GM06990 (cell line): ENCODE measurements at regions not wholly inside any gene's neighbourhood (a gene's known extent, or its start where the extent isn't known, plus 50 kb on each side); places are given as distances from the start of the nearest gene placed in this dataset.
"Not testable (repeated sequence)": the region's sequence is repeated elsewhere in the genome, so short reads cannot be mapped to it uniquely, and the experiment has no call there.

ENCODE experiments used
- DNase-seq: peaks from one replicate; pipeline ENCODE4 v3.0.0-alpha.2; 2011; ENCODE audit not compliant: insufficient read length; ENCODE audit errors: extremely low read depth
- H3K27me3 ChIP-seq: replicated peaks from 2 replicates; pipeline ENCODE4 v1.6.0; 2011; ENCODE audit warnings: low read length; ENCODE audit not compliant: control insufficient read depth, insufficient read depth
- H3K36me3 ChIP-seq: 2 replicates; pipeline ENCODE4 v1.5.1; 2011; ENCODE audit warnings: low read length; ENCODE audit not compliant: control insufficient read depth, insufficient read depth
- H3K4me3 ChIP-seq: replicated peaks from 2 replicates; pipeline ENCODE4 v1.5.1; 2011; ENCODE audit warnings: low read depth, mild to moderate bottlenecking, control low read depth, low read length
- TF ChIP-seq, protein P1 (sequence below): IDR thresholded peaks from 2 replicates; pipeline ENCODE4 v1.5.1; 2011; ENCODE audit warnings: low read length, control low read depth, mild to moderate bottlenecking, inconsistent platforms; ENCODE audit not compliant: insufficient read depth, poor library complexity, severe bottlenecking

DNA sequence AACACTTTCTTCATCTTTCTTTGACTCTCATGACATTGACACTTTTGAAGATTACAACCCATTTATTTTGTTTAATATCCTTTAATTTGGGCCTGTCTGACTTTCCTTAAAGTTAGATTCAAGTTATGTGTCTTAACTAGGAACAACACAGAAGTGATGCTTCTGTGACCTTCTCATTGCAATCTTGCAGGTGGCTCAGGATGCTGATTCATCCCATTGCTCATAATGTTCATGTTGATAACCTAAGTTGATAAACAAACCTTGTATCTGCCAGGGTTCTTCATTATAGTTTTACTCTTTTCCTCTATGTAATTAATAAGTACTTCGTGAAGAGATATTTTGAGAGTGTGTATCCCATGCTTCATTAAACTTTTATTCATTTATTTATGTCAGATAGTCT lies 107.2 kb upstream of the SHB start:
- TF ChIP-seq, protein P1, sequence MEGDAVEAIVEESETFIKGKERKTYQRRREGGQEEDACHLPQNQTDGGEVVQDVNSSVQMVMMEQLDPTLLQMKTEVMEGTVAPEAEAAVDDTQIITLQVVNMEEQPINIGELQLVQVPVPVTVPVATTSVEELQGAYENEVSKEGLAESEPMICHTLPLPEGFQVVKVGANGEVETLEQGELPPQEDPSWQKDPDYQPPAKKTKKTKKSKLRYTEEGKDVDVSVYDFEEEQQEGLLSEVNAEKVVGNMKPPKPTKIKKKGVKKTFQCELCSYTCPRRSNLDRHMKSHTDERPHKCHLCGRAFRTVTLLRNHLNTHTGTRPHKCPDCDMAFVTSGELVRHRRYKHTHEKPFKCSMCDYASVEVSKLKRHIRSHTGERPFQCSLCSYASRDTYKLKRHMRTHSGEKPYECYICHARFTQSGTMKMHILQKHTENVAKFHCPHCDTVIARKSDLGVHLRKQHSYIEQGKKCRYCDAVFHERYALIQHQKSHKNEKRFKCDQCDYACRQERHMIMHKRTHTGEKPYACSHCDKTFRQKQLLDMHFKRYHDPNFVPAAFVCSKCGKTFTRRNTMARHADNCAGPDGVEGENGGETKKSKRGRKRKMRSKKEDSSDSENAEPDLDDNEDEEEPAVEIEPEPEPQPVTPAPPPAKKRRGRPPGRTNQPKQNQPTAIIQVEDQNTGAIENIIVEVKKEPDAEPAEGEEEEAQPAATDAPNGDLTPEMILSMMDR: no peak
- H3K27me3 ChIP-seq: no peaks in the 10 kb centered on the region
- no peaks in the 10 kb centered on the region for H3K36me3 ChIP-seq
- no peak overlapping the region for H3K4me3 ChIP-seq
- DNase-seq: no peak

DNA sequence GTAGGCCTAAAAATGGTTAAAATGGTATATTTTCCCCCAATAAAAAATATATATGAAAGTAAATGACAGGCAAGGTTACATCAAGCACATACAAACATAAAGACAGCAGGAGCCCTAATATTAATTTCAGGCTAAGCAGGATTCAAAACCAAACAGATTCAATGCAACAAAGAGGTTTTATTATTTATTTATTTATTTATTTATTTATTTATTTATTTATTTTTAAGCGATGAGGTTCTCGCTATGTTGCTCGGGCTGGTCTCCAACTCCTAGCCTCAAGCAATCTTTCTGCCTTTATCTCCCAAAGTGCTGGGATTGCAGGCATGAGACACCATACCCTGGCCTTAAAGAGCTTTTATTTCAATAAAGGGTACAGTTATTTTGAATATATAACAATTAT lies 106.4 kb upstream of the SHB start:
- TF ChIP-seq, protein P1: no peak
- no peak for DNase-seq
- H3K4me3 ChIP-seq: no peak overlapping the region
- no peaks in the 10 kb centered on the region for H3K36me3 ChIP-seq
- H3K27me3 ChIP-seq: no peaks in the 10 kb centered on the region

DNA sequence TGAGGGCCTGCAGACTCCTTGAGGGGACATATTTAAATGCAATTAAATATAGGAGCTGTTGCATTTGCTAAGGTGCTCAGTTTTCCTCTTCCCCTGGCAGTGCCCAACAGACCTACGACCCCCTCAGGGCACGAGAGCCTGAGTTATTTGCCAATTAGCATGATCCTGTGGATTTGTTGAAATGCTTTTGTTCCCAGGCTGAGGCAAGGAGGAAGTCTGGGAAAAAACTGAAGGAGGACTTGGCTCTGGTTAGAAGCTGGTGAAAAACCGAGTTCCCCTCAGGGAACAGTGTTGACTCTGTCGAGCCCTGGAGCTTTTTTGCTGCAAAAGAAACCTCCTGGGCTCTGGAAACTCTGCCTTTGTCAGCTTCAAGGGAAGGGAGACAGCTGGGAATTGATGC lies 103.6 kb upstream of the SHB start:
- TF ChIP-seq, protein P1: no peak
- DNase-seq: no peak
- no peaks in the 10 kb centered on the region for H3K27me3 ChIP-seq
- H3K36me3 ChIP-seq: no peaks in the 10 kb centered on the region
- no peak overlapping the region for H3K4me3 ChIP-seq

DNA sequence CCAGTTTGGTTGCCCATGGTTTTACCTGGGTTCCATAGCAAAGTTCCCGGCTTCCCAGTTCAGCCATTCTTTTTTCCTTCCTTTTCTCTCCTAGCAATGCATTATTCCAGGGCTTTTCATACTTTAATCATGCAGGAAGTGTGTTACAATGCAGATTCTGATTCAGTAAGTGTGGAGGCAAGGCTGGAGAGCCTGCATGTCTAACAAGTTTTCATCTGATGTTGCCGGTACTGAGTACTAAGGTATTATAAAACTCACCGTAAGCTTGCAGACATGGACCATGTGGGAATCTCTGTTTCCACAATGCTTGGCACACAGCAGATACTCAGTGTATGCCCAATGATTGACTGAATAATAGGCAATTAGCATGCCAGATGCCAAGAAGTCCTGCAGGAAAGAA lies 102.9 kb upstream of the SHB start:
- H3K27me3 ChIP-seq: no peaks in the 10 kb centered on the region
- TF ChIP-seq, protein P1: no peak
- no peak for DNase-seq
- H3K4me3 ChIP-seq: no peak overlapping the region
- no peaks in the 10 kb centered on the region for H3K36me3 ChIP-seq

DNA sequence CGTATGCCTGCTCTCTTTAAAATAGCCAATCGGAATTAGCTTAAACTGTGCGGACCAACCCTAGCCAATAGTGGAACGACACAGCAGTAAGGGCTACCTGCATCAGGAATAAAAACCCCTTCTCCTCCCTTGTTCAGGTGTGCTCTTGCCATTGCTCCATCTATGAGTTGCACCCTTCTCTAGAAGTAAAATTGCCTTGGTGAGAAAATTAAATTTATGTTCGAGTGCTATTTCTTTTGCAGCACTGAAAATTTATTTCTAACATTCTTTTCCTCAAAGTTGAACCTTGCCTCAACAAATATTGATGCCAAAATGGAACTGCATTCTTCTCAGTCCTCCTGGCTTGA lies 102.5 kb upstream of the SHB start:
- TF ChIP-seq, protein P1: no peak
- no peaks in the 10 kb centered on the region for H3K36me3 ChIP-seq
- H3K4me3 ChIP-seq: no peak overlapping the region
- DNase-seq: no peak
- no peaks in the 10 kb centered on the region for H3K27me3 ChIP-seq

DNA sequence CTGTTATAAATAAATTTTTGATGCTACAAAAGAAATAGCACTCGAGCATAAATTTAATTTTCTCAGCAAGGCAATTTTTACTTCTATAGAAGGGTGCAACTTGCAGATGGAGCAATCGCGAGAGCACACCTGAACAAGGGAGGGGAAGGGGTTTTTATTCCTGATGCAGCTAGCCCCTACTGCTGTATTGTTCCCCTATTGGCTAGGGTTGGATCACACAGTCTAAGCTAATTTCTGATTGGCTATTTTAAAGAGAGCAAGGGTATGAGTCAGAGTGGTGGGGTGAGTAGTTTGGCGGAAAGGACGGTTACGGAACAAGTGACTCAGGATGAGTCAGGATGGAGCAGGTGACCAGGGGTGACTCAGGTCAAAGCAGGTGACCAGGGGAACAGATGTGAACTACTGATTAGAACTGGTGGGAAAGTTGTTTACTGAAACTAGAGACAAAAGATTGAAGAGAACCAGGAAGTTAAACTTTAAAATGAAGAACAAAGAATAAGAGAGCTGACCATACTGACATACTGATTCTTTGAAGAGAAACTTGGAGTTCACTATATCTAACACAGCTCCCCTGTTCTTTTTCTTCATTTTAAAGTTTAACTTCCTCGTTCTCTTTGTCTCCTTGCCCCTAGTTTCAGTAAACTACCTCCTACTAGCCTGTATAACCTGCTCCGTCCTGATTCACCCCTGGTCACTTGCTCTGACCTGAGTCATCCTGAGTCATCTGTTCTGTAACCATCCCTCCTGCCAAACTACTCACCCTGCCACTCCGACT lies 101.9 kb upstream of the SHB start:
- not testable (repeated sequence) for DNase-seq, H3K36me3 ChIP-seq, H3K4me3 ChIP-seq, H3K27me3 ChIP-seq

DNA sequence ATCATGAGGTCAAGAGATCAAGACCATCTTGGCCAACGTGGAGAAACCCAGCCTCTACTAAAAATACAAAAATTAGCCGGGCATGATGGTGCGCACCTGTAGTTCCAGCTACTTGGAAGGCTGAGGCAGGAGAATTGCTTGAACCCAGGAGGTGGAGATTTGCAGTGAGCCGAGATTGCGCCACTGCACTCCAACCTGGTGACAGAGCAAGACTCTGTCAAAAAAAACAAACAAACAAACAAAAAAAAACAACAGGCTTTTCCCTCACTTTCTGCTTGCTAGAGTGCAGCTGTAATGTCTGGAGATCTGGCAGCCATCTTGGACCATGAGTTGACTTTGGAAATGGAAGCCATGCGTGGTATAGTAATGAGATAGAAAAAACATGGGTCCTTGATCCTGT lies 101.1 kb upstream of the SHB start:
- H3K4me3 ChIP-seq, H3K27me3 ChIP-seq, H3K36me3 ChIP-seq, DNase-seq: not testable (repeated sequence)
